CD1c-positive myeloid dendritic cell (primary cell): ENCODE measurements at regions not wholly inside any gene's neighbourhood (a gene's known extent, or its start where the extent isn't known, plus 50 kb on each side); places are given as distances from the start of the nearest gene placed in this dataset.

Experiments used
- DNase-seq: peaks from one replicate; pipeline ENCODE4 v3.0.0-alpha.2; 2016; ENCODE audit errors: extremely low spot score

- DNase-seq: no peak
Observed at GRCh38 chr15:62469874-62470688, 305.0 kb upstream of the C2CD4B start.

- DNase-seq: no peak
Observed at GRCh38 chr15:62472616-62473299, 307.7 kb upstream of the C2CD4B start.

DNA sequence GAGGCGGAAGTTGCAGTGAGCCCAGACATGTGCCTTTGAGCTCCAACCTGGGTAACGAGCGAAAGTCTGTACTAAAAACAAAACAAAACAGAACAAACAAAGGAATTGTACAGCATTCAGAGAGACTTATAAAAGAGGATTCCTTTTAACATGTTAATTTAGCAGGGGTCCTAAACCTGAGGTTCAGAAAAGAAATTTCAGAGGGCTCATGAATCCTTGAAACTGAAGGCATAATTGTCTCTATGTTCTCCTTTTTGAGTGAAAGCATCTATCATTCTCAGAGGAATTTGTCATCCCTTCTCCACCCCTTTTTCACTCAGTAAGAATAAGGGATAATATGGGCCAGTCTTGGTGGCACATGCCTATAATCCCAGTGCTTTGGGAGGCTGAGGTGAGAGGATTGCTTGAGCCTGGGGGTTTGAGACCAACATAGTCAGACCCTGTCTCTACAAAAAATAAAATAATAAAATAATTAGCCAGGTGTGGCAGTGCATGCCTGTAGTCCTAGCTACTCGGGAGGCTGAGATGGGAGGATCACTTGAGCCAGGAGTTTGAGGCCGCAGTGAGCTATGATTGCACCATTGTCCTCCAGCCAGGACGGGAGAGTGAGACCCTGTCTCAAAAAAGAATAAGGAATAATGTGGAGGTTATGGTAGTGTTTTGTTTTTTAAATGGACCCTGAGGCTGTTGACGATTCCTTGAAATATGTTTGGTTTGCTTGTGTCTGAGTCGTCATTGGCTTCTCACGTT, 309.1 kb upstream of the C2CD4B start:
- no peak for DNase-seq

- no peak for DNase-seq
Observed at GRCh38 chr15:62474771-62475124, 309.7 kb upstream of the C2CD4B start.

DNA sequence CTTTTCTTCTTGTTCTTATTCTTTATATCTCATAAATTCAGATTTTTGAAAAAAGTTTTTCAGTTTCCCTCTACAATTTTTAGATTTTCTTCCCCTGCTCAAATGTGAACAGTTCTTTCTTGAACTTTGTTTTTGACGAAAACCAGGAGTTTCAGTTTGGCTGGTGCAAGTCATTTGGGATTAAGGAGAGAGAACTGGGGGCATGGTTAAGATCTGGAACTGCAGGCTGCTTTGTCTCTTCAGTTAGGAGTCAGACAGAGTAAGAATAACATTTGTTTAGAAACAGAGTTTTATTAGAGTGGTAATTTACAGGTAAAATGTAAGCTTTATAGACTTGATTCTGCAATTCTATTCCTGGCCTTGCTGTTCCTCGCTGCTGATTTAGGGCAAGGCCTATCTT, 310.5 kb upstream of the C2CD4B start:
- DNase-seq: no peak

GRCh38 chr15:62476163-62476562, 311.1 kb upstream of the C2CD4B start:
- no peak for DNase-seq

DNA sequence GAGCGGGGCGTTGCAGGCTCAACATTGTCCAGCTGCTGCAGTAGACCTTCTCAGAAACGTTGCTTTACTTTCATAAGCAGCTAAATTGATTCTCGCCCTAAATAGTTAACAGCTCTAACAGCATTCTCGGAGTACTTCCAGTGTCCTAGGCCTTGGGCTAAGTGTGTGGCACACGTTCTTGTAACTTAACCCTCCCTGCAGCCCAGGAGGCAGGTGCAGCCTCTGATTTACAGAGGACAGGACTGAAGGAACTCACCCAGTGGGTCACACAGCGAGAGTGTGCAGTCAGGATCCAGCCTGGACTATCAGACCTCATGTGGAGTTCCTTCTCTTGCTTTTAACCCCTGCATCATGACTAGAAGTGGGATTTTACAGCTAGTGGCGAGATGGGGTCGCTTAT, 312.8 kb upstream of the C2CD4B start:
- DNase-seq: no peak

- no peak for DNase-seq
Observed at GRCh38 chr15:62482785-62483429, 317.8 kb upstream of the C2CD4B start.

GRCh38 chr15:62483814-62484213, 318.7 kb upstream of the C2CD4B start:
- DNase-seq: no peak

- no peak for DNase-seq
Observed at GRCh38 chr15:62485170-62485720, 320.2 kb upstream of the C2CD4B start.

- no peak for DNase-seq
Observed at GRCh38 chr15:62486041-62486440, 321.0 kb upstream of the C2CD4B start.

DNA sequence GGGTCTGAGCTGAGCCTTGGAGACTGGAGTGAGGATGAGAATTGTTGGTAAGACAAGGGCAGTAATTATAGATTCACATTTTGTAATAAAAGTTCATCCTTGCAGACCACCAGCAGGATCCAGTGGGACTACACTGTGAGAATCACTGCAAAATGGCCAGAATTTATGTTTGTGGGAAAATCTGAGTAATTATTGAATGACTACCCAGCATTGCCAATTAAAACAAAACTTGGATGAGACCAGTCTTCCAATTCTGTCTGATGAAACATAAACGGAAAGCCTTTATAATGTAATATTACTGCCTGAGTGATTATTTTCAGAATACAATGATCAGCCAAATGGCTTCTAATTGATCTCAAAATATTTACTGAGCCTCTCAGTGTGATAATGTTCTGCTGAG, 323.3 kb upstream of the C2CD4B start:
- DNase-seq: no peak

DNA sequence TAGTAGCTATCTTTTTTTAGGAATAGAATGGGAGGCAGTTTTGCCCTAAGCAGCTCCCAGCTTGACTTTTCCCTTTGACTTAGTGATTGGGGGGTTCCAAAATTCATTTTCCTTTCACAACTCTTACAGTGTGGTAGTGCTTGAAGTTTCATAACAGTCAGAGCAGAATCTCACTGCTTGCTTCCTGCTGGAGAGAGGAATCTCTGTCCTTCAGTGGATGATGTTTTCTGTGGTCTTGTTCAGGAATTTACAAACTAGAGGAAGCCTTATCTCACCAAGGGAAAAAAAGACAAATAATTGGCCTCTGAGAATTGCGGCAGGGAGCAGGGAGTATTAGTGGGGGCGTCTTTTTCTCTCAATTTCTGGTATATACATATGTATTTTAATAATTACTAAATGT, 326.6 kb upstream of the C2CD4B start:
- DNase-seq: no peak

- DNase-seq: no peak
Observed at GRCh38 chr15:62492900-62493299, 327.8 kb upstream of the C2CD4B start.

- DNase-seq: no peak
Observed at GRCh38 chr15:62494197-62494596, 329.1 kb upstream of the C2CD4B start.

GRCh38 chr15:62495670-62496614, 330.9 kb upstream of the C2CD4B start:
- DNase-seq: no peak

GRCh38 chr15:62497356-62497755, 332.3 kb upstream of the C2CD4B start:
- no peak for DNase-seq

GRCh38 chr15:62498278-62498677, 333.2 kb upstream of the C2CD4B start:
- DNase-seq: no peak

DNA sequence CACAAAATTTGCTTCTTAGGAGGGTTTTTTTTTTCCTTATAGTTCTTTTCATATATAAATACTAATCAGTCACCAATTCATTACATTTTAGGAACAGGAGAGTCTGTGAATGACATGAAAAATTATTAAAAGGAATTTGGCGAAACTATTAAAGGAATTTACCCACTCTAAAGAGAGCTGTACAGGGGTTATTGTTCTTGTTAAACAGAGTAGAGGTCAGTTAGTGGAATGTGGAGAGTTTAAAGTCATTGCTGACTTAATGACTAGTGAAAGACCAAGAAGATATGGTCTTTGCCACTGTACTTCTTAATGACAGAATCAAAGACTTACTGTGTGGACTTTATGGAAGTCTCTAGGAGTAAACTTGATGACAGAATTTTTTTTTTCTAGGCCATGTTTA, 333.6 kb upstream of the C2CD4B start:
- no peak for DNase-seq

GRCh38 chr15:62500325-62500724, 335.2 kb upstream of the C2CD4B start:
- DNase-seq: no peak

DNA sequence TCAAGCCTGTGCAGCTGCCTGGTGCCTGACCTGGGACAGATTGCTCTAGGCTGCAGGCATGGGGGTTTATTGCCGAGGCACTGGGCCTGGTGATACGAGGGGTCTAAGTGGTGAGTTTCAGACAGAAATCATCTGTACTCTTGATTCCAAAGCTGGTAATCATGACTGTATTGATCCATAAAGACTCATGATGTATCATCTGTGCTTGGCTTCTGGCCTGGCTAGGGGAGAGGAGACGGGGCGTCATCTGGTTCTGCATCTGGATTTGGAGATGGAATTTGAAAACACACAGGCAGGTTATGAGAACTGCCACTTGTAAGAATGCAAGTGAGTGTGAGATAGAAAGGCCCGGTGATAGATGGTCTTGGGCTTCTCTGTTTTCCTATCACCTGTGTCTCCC, 337.4 kb upstream of the C2CD4B start:
- no peak for DNase-seq
